NT2/D1 (cell line): ENCODE measurements at regions not wholly inside any gene's neighbourhood (a gene's known extent, or its start where the extent isn't known, plus 50 kb on each side); places are given as distances from the start of the nearest gene placed in this dataset.

ENCODE experiments used
- SUZ12 ChIP-seq: IDR thresholded peaks from 2 replicates; pipeline ENCODE4 v1.6.1; 2011; ENCODE audit not compliant: insufficient read length, insufficient read depth; ENCODE audit errors: extremely low read depth
- ZNF274 ChIP-seq: IDR thresholded peaks from 2 replicates; pipeline ENCODE4 v1.6.1; 2011; ENCODE audit warnings: mild to moderate bottlenecking, low read depth, low read length

GRCh38 chr16:66137853-66138252, 228.6 kb upstream of the CDH5 start:
- TF ChIP-seq ZNF274 (no peak), SUZ12 (no peak)
